ENCODE measurements at regions not wholly inside any gene's neighbourhood (a gene's known extent, or its start where the extent isn't known, plus 50 kb on each side); places are given as distances from the start of the nearest gene placed in this dataset.

DNA sequence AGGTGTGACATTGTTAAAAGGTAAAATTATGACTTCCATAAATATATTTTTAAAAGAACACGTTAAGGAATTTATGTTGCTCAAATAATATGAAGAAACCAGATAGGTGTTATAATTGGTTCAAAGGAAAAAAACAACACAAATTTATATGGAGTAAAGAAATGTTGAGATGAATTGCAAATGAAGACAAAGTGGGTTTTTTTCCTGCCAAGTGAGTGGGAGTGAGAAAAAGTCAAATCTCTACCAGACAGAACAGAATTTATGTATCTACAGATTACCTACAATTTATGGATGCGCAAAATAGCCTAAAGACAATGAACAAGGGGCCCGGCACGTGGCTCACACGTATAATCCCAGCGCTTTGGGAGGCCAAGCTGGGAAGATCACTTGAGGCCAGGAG is 159.7 kb upstream of the SLC1A4 start:
- no peak for DNase-seq (ENCODE audit: low spot score)

DNA sequence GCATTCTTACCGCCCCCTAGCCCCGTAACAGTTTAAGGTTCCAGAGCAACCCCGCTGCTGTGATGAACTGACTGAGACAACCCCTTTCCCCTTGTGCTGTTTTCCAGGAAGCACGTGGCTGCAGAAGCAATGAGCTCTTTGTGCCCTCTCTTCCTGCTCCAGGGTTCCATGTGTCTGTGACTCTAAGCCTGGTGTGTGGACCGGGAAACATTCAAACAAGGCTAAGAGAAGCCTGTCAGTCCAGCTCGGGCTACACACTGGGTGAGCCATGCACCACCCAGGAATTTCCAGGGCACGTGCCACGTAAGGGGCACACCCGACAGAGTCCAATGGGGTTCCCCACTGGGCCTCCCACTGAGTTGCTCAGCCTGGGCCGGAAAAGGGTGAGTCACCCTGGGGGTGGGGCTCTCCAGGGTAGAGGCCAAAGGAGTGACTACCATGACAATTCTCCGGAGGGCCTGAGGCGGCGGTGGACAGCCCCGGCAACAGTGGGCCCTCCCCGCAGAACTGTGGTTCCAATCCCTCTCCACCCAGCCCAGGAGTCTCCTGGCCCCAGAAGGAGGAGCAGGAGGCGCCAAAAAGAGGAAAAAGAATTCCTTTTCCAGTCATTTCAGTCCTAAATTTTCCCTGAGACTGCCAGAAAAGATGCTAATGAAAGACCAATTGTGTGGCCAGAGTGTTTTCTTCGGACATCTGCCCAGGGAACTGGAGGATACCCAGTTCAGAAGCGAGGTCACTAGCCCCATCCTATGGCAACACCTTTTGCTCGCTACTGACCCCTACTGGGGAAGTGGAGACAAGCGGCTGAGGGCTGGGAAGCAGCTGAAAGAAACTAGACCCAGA is 157.8 kb upstream of the SLC1A4 start:
- peak; percentile 98 for DNase-seq (ENCODE audit: low spot score)

- DNase-seq (ENCODE audit: low spot score) = no peak
Observed at GRCh38 chr2:64831977-64832328, 157.2 kb upstream of the SLC1A4 start.

DNA sequence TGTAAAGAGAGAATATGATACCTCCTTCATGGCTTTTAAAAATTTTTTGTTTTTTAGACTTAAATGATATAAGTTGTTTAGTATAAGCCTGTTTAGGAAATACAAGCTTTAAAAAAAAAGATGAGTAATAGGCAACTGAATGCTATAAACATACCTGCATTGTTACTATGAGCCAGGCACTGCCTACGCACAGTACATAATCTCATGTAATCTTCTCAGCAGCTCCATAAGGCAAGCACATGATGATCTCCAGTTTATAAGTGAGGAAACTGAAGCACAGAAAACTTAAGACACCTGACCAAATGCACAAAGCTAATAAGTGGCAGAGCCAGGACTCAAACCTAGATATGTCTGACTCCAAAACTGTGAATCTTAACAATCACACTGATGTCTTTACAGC is 156.3 kb upstream of the SLC1A4 start:
- no peak for DNase-seq (ENCODE audit: low spot score)

- DNase-seq (ENCODE audit: low spot score) = no peak
Observed at GRCh38 chr2:64836566-64836965, 152.6 kb upstream of the SLC1A4 start.

DNA sequence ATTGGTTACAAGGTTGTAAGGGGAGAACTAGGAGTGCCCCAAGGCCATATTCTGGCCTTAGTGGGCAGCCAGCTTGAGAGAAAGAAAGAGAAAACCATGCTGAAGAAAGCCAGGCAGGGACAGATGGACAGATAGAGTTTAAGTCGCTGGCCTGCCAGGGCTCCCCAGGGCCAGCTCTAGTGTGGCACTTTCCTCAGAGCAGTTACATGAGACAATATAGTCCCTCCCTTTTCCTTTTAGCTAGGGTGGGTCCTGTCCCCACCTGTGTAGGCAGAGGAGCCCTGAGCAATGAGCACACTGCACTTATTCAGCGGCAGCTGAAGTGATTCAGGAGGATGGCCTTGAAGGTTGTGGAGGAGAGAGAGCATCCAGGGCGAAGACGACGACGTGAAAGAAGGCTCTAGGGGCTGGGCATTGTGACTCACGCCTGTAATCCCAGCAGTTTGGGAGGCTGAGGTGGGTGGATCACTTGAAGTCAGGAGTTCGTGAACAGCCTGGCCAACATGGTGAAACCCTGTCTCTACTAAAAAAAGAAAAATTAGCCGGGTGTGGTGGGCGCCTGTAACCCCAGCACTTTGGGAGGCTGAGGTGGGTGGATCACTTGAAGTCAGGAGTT is 152.0 kb upstream of the SLC1A4 start:
- no peak for DNase-seq (ENCODE audit: low spot score)

GRCh38 chr2:64837925-64838641 is 151.1 kb upstream of the SLC1A4 start:
- DNase-seq (ENCODE audit: low spot score) = no peak

DNA sequence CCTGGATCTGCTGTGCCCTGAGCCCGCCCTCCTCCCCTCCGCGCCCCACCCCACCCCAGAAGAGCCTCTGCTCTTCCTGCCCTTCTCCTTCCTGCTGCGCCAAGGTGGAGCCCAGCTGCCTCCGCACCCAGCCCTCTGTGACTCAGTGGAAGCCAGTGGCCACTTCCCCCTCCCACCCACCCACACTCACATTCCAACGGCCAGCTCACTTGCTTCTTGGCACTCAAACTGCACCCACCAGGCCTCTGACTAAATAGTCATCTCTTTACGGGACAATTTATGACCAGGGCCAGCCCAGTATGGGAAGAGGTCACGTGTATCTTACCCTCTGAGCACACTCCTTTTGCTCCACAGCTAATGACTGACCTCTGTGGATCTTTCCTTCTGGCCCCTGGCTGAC is 150.4 kb upstream of the SLC1A4 start:
- peak; percentile 96 for DNase-seq (ENCODE audit: low spot score)

DNA sequence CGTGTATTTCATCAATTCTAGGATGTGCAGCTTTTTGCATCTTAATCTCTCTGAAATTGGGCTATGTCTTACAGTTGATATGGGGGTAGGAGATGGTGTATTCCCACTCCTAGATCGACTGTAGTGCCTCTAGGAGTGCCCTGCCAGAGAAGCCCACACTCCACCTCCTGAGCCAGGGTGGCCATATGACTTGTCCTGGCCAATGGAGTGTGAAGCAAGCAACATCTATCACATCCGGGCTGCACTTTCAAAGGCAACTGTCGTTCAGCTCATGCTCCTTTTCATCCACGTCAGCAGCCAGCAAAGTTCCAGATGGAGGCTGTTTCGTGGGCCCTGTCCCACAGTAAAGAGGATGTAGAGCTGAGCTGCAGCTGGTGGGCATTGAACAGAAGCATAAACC is 149.4 kb upstream of the SLC1A4 start:
- no peak for DNase-seq (ENCODE audit: low spot score)

- no peak for DNase-seq (ENCODE audit: low spot score)
Observed at GRCh38 chr2:64840426-64840881, 148.7 kb upstream of the SLC1A4 start.

GRCh38 chr2:64841461-64841860 is 147.7 kb upstream of the SLC1A4 start:
- DNase-seq (ENCODE audit: low spot score) = no peak

DNA sequence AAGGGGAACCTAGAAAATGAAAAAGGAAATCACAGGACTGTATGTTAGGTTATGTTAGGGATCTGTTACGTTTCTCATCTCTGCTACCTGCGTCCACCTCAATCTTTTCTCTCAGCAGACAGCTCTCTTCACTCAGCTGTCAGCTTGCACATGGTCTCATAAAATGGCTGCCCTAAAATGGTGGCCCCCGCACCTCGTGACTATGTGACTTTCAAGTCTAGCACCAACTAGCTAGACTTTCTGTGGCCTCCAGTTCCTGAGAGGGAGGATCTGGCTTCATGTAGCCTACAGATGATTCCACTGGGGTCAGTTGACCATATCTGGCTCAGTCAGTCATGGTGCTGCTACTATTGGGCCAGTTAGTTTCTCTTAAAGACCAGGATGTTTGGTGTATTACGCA is 147.2 kb upstream of the SLC1A4 start:
- no peak for DNase-seq (ENCODE audit: low spot score)

GRCh38 chr2:64844087-64844486 is 145.1 kb upstream of the SLC1A4 start:
- DNase-seq (ENCODE audit: low spot score) = no peak

DNA sequence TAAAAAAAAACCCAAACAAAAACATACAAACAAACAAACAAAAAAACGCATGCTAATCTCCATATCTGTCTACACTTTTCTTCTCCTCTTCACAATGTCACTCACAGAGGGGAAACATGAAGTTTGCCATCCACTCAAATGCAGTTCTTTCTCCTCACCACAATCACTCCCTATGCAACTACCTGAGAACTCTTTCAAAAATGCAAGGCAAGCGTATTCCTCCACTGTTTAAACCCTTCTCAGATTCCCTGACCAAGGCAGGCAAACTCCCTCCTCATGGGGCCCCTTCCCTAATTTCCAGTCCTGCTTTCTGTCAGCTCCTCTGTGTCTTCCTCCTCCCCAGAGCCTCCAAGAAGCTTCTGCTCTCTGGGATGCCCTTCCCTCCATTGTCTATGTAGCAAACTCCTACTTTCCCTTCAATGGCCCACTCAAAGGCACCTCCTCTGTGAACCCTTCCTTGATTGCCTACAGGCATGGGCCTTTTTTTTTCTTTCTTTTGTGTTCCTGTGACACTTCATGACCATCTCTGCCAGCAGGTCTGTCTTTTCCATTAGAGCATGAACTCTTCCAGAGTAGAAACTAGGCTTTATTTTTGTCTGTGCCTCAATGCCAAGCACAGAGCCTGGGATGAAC is 143.8 kb upstream of the SLC1A4 start:
- DNase-seq (ENCODE audit: low spot score) = no peak

GRCh38 chr2:64846177-64846576 is 143.0 kb upstream of the SLC1A4 start:
- DNase-seq (ENCODE audit: low spot score) = no peak

DNA sequence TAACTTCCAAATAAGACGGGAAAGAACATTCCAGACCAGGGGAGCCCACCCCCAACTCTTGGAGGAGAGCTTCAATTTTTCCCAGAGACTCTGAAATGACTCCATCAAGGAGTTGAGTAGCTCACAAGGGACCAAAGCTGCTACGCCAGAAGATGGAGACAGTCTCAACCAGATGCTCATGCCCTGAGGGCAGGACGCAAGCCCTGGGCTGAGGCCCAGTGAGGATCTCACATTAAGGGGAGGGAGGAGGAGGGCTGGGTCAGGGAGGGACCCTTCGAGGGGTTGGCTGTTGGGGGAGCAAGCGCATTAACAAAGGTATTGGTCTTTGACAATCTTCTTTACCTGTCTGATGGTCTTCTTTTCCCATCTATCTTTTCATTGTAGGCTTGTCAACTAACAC is 141.3 kb upstream of the SLC1A4 start:
- no peak for DNase-seq (ENCODE audit: low spot score)

DNA sequence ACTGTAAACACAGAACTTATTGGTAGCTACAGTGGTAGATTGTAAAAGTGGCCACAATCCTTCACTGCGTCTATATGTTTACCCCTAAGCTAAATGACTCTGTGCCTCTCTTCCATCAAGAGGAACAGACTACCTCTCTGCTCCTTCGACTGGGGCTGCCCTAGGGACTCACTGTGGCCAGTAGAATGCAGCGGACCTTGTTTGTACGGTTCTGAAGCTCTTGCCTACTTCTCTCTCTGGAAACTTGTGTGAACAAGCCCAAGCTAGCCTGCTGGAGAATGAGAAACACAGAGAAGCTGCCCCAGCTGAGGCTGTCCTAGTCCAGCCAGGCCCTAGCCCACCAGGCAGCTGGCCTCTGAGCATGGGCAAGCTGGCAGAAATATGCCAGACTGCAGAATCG is 140.8 kb upstream of the SLC1A4 start:
- DNase-seq (ENCODE audit: low spot score) = no peak

- no peak for DNase-seq (ENCODE audit: low spot score)
Observed at GRCh38 chr2:64848945-64849344, 140.3 kb upstream of the SLC1A4 start.

DNA sequence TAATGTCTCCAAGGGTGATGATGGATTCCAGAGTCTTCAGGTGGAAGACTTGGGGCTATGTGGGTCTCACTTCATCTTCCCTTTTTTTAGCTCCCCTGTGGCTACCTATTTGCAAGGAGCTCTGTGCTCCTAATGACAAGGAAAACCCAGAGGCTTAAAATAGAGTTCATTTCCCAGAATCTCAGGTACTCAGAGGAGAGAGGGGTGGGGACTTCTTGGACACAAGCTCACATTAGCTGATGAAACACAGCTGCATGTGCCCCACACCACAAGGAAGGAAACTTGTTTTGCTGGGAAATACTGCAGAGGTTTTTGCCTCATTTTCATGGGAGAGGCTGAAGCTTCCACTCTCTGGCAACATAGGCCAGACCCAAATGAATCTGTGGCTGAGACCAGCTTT is 138.6 kb upstream of the SLC1A4 start:
- DNase-seq (ENCODE audit: low spot score) = no peak

DNA sequence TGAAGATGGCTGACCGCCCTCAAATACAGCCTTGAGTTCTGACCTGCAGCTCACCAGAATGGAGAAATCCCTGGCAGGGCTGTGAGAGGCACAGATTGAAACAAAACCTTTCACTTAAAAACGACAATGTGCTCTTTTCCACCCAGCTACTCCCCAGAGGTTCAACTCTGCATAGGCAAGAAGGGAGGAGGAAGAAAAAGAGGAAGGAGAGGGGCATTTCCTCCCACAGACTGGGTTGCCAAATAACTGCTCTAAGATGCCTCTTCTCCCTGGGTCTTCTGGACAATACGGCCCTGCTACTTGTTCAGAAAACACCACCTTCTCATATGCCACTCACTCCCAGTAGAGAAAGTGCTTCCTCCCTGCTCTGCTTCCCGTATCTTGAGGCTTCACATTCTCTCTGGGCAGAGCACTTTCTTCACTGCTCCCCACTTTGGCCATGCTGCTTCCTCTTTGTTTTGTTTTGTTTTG is 136.4 kb upstream of the SLC1A4 start:
- DNase-seq (ENCODE audit: low spot score) = no peak

- DNase-seq (ENCODE audit: low spot score) = no peak
Observed at GRCh38 chr2:64853306-64853705, 135.9 kb upstream of the SLC1A4 start.

DNA sequence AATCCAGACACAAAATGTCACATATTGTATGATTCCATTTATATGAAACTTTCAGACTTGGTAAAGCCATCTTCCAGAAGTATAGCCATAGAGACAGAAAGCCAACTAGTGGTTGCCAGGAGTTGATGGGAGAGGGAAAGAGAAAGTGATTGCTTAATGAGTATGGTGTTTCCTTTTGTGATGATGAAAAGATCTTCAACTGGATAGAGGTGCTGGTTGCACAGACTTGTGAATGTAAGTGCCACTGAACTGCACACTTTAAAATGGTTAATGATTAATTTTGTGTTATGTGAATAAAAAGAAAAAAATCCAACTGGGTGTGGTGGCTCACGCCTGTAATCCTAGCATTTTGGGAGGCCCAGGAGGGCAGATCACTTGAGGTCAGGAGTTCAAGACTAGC is 135.3 kb upstream of the SLC1A4 start:
- no peak for DNase-seq (ENCODE audit: low spot score)

All from RKO (cell line).